GM12864 (cell line): ENCODE measurements at regions not wholly inside any gene's neighbourhood (a gene's known extent, or its start where the extent isn't known, plus 50 kb on each side); places are given as distances from the start of the nearest gene placed in this dataset.
"Not testable (repeated sequence)": the region's sequence is repeated elsewhere in the genome, so short reads cannot be mapped to it uniquely, and the experiment has no call there.

ENCODE experiments used
- DNase-seq: peaks from one replicate; pipeline ENCODE4 v3.0.0-alpha.2; 2011; ENCODE audit warnings: low read depth
- H3K4me3 ChIP-seq: 2 replicates; pipeline ENCODE4 v1.5.1; 2011; ENCODE audit warnings: mild to moderate bottlenecking, low read depth, low read length, control low read depth
- CTCF ChIP-seq: IDR thresholded peaks from 2 replicates; pipeline ENCODE4 v1.5.1; 2011; ENCODE audit warnings: low read depth, mild to moderate bottlenecking, moderate library complexity, low read length, control low read depth, inconsistent platforms; ENCODE audit errors: missing control alignments

- DNase-seq: no peak
- no peak for TF ChIP-seq CTCF
- no peak overlapping the region for H3K4me3 ChIP-seq
These were observed 243.2 kb upstream of the EDA2R start for GRCh38 chrX:66882101-66882500.

- DNase-seq: no peak
- no peak for TF ChIP-seq CTCF
- H3K4me3 ChIP-seq: no peak overlapping the region
These were observed 237.9 kb upstream of the EDA2R start for GRCh38 chrX:66876776-66877175.

GRCh38 chrX:66872771-66873170, 233.9 kb upstream of the EDA2R start:
- no peak for TF ChIP-seq CTCF
- no peak overlapping the region for H3K4me3 ChIP-seq
- no peak for DNase-seq

DNA sequence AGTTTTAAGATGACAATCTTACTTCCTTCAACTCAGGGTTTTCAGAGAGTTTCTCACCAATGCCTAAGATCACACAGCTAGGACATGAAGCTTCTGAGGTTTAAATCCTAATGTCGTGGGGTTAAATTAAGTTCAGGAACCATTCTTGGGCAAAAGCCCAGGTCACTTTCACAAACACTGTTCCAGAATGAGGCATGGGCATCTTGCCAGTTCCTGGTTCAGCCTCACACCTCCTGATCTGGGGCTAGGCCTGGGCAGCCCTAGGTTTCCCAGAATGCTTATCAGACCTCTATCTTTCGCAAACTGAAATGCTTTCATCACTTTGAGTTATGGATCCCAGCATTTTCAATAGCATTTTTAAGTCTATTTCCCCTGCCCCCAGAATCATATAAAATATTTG, 224.8 kb upstream of the EDA2R start:
- H3K4me3 ChIP-seq: no peak overlapping the region
- DNase-seq: no peak
- TF ChIP-seq CTCF: no peak

DNA sequence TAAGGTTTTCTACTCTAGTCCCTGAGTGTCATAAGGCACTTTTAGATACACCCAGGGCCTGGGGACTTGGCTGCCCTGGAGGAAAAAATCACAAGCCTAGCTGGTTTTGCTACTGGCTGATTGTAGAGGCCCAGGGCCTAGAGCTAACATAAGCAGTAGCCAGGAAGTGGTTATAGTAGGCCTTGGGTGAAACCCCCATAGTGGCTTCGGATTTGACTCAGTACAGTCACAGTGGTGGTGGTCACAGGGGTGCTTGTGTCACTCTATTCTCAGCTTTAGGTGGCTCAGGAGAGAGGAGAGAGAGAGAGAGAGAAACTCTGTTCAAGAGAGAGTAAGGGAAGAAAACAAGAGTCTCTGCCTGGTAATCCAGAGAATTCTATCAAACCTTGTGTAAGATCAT, 194.5 kb upstream of the EDA2R start:
- TF ChIP-seq CTCF: no peak
- no peak overlapping the region for H3K4me3 ChIP-seq
- peak; percentile 0 for DNase-seq

GRCh38 chrX:66815227-66815626, 176.3 kb upstream of the EDA2R start:
- DNase-seq: no peak
- no peak for TF ChIP-seq CTCF
- H3K4me3 ChIP-seq: no peak overlapping the region

DNA sequence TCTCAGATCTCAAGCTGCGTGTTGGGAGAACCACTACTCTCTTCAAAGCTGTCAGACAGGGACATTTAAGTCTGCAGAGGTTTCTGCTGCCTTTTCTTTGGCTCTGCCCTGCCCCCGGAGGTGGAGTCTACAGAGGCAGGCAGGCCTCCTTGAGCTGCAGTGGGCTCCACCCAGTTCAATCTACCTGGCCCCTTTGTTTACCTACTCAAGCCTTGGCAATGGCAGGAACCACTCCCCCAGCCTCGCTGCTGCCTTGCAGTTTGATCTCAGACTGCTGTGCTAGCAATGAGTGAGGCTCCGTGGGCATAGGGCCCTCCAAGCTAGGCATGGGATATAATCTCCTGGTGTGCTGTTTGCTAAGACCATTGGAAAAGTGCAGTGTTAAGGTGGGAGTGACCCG, 155.6 kb upstream of the EDA2R start:
- DNase-seq: not testable (repeated sequence)

GRCh38 chrX:66766318-66766717, 127.4 kb upstream of the EDA2R start:
- no peak for DNase-seq
- TF ChIP-seq CTCF: no peak
- H3K4me3 ChIP-seq: no peak overlapping the region

More for the DNA sequence above, 155.6 kb upstream of the EDA2R start:
- not testable (repeated sequence) for H3K4me3 ChIP-seq
